ENCODE measurements at regions not wholly inside any gene's neighbourhood (a gene's known extent, or its start where the extent isn't known, plus 50 kb on each side); places are given as distances from the start of the nearest gene placed in this dataset.

DNA sequence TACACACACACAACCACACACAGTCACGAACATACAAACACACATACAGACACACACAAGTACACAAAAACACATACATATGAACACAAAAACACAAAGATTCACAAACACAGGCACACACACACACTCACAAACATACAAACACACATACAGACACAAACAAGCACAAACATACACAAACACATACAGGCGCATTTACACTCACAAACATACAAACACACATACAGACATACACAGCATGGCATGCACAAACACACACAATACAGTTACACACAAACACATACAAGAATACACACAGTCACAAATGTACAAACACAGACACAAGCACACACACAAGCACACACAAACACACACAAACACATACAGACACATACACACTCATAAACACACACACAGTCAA, 247.9 kb downstream of the TENT4A start:
- TF ChIP-seq, protein P1, sequence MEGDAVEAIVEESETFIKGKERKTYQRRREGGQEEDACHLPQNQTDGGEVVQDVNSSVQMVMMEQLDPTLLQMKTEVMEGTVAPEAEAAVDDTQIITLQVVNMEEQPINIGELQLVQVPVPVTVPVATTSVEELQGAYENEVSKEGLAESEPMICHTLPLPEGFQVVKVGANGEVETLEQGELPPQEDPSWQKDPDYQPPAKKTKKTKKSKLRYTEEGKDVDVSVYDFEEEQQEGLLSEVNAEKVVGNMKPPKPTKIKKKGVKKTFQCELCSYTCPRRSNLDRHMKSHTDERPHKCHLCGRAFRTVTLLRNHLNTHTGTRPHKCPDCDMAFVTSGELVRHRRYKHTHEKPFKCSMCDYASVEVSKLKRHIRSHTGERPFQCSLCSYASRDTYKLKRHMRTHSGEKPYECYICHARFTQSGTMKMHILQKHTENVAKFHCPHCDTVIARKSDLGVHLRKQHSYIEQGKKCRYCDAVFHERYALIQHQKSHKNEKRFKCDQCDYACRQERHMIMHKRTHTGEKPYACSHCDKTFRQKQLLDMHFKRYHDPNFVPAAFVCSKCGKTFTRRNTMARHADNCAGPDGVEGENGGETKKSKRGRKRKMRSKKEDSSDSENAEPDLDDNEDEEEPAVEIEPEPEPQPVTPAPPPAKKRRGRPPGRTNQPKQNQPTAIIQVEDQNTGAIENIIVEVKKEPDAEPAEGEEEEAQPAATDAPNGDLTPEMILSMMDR (IDR thresholded peaks at IDR 0.05; ENCODE audit: poor library complexity): no peak
- TF ChIP-seq EZH2 (IDR thresholded peaks at IDR 0.05; ENCODE audit: borderline replicate concordance): no peak
